ENCODE measurements at regions not wholly inside any gene's neighbourhood (a gene's known extent, or its start where the extent isn't known, plus 50 kb on each side); places are given as distances from the start of the nearest gene placed in this dataset.

DNA sequence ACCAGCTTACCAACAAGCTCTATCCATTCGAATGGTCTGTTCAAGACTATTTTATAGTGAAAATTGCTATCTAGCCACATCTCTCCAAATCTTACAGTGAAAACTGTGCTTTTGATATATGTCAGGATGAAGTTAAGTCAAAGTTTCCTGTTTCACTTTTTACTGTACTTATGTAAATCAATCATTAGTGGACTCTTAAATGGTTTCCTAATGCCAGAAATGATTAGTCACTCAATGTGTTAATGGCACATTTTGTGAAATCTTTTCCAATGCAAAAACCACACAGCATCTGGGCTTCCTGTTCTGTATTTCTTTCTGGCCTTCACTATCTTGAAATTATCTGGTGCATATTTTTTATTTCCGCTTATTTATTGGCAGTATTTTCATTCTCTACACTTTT is 87.3 kb upstream of the STEAP1B start:
- Mint-ChIP-seq H3K36me3 (ENCODE audit: low read depth) (no peaks in the 10 kb centered on the region), H3K4me3 (ENCODE audit: unreplicated experiment) (no peak overlapping the region), H3K27me3 (ENCODE audit: low read depth) (peaks cover under 1% of the 10 kb centered on the region), H3K4me1 (ENCODE audit: low read depth) (peaks cover 81% of the 10 kb centered on the region), H3K27ac (ENCODE audit: unreplicated experiment) (peak overlapping the region; percentile 52), H3K9me3 (ENCODE audit: low read depth) (no peaks in the 10 kb centered on the region)
- TF ChIP-seq, protein P1, sequence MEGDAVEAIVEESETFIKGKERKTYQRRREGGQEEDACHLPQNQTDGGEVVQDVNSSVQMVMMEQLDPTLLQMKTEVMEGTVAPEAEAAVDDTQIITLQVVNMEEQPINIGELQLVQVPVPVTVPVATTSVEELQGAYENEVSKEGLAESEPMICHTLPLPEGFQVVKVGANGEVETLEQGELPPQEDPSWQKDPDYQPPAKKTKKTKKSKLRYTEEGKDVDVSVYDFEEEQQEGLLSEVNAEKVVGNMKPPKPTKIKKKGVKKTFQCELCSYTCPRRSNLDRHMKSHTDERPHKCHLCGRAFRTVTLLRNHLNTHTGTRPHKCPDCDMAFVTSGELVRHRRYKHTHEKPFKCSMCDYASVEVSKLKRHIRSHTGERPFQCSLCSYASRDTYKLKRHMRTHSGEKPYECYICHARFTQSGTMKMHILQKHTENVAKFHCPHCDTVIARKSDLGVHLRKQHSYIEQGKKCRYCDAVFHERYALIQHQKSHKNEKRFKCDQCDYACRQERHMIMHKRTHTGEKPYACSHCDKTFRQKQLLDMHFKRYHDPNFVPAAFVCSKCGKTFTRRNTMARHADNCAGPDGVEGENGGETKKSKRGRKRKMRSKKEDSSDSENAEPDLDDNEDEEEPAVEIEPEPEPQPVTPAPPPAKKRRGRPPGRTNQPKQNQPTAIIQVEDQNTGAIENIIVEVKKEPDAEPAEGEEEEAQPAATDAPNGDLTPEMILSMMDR (IDR thresholded peaks at IDR 0.05): no peak
- no peak for DNase-seq (ENCODE audit: low spot score)

DNA sequence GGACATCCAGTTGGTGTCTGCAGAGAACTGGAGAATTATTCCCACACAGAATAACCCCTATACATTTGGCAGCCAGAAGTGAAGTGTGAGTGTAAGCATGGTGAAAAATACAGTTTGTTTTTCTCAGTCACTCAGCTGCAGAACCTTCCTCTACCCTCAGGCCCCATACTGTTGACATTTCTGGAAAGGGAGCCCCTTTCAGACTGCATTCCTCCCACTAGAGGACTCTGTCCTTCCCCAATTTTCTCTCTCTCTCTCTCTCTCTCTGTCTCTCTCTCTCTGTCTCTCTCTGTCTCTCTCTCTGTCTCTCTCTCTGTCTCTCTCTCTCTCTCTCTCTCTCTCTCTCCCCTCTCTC is 86.8 kb upstream of the STEAP1B start:
- Mint-ChIP-seq H3K4me3 (ENCODE audit: unreplicated experiment) (no peak overlapping the region), H3K36me3 (ENCODE audit: low read depth) (no peaks in the 10 kb centered on the region), H3K4me1 (ENCODE audit: low read depth) (peaks cover 83% of the 10 kb centered on the region), H3K9me3 (ENCODE audit: low read depth) (no peaks in the 10 kb centered on the region), H3K27me3 (ENCODE audit: low read depth) (no peaks in the 10 kb centered on the region), H3K27ac (ENCODE audit: unreplicated experiment) (peak overlapping the region; percentile 52)
- TF ChIP-seq, protein P1 (IDR thresholded peaks at IDR 0.05): peak; percentile 71
- no peak for DNase-seq (ENCODE audit: low spot score)

DNA sequence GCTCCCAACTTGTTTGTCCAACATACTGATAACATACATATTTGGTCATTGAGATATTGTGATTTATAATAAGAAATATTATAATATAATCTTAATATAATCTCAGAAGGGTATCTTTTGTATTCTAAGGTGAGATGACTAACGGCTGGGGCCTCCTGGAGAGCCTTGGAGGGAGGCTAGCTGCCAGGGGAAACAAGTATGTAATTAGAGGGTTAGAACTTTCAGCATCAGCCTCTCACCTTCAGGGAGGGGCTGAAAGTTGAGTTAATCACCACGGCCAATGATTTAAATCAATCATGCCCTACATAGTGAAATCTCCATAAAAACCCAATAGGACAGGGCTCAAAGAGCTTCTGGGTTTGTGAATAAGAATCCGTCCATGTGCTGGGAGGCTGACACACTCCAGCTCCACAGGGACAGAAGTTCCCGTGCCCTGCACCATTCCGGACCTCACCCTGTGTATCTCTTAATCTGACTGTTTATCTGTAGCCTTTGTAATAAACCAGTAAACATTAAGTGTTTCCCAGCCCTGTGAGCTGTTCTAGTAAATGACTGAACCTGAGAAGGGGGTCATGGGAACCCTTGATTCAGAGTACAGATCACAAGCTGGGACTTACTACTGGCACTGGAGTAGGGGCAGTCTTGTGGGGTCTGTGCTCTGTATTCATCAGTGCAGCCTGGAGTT is 86.3 kb upstream of the STEAP1B start:
- Mint-ChIP-seq H3K4me3 (ENCODE audit: unreplicated experiment) (no peak overlapping the region), H3K27ac (ENCODE audit: unreplicated experiment) (no peak overlapping the region), H3K4me1 (ENCODE audit: low read depth) (peaks cover 80% of the 10 kb centered on the region), H3K36me3 (ENCODE audit: low read depth) (no peaks in the 10 kb centered on the region), H3K9me3 (ENCODE audit: low read depth) (no peaks in the 10 kb centered on the region), H3K27me3 (ENCODE audit: low read depth) (no peaks in the 10 kb centered on the region)
- no peak for DNase-seq (ENCODE audit: low spot score)
- TF ChIP-seq, protein P1 (IDR thresholded peaks at IDR 0.05): no peak

DNA sequence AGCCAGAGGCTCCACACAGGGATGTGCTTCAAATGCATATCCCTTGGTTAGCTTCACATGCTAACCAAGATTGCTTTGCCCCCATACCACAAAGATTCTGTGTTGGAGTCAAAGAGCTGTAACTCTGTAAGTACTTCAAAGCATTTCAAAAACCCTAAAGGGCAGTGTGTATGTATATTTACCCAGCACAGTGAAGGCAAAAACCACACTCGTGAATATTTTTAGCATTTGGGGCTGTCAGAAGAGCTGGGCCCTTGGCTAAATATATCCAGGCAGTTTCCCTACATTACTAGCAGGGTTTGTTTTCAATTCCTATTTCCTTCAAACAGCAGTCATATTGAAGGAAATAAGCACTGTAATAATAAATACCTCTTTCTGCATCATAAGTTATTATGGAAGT is 84.2 kb upstream of the STEAP1B start:
- no peak overlapping the region for H3K4me3 Mint-ChIP-seq (ENCODE audit: unreplicated experiment)
- no peak overlapping the region for H3K27ac Mint-ChIP-seq (ENCODE audit: unreplicated experiment)
- H3K9me3 Mint-ChIP-seq (ENCODE audit: low read depth): no peaks in the 10 kb centered on the region
- TF ChIP-seq, protein P1 (IDR thresholded peaks at IDR 0.05): no peak
- H3K27me3 Mint-ChIP-seq (ENCODE audit: low read depth): peaks cover 1% of the 10 kb centered on the region
- peaks cover 60% of the 10 kb centered on the region for H3K4me1 Mint-ChIP-seq (ENCODE audit: low read depth)
- H3K36me3 Mint-ChIP-seq (ENCODE audit: low read depth): no peaks in the 10 kb centered on the region
- DNase-seq (ENCODE audit: low spot score): no peak

DNA sequence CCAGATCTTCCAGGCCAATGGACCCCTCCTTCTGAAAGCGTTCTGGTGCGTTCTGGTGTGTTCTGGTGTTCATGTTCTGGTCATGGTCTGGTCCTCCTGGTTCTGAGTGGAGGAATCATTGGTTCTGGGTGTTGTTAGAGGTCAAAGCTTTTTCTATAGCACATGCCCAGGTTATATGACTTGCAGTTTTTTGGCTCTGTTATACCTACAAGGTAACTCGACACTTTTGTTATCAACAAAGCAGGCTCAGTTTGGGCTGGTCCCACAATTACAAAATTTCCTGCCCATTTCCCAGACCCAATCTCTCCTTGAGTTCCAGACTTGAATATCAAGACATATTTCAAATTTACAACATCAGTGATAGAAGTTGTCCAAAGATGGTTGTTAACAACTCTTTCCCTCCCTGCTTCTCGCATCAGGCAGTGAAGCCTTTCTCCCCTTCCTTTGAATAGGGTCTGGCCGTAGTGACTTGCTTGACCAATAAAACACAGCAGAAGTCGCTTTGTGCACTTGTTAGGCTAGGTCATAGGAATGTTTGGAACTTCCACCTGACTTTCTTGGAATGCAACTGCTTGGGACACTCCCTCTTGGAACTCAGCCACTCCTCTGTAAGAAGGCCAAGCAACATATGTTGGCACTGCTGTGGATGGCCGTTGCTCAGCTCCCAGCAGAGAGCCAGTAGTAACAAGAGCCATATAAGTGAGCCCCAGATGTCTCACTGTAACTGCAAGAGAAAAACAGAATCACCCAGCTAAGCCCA is 83.1 kb upstream of the STEAP1B start:
- no peaks in the 10 kb centered on the region for H3K36me3 Mint-ChIP-seq (ENCODE audit: low read depth)
- H3K9me3 Mint-ChIP-seq (ENCODE audit: low read depth): peaks cover 3% of the 10 kb centered on the region
- H3K27me3 Mint-ChIP-seq (ENCODE audit: low read depth): peaks cover 1% of the 10 kb centered on the region
- DNase-seq (ENCODE audit: low spot score): no peak
- peaks cover 56% of the 10 kb centered on the region for H3K4me1 Mint-ChIP-seq (ENCODE audit: low read depth)
- no peak overlapping the region for H3K4me3 Mint-ChIP-seq (ENCODE audit: unreplicated experiment)
- TF ChIP-seq, protein P1 (IDR thresholded peaks at IDR 0.05): no peak
- H3K27ac Mint-ChIP-seq (ENCODE audit: unreplicated experiment): peak overlapping the region; percentile 60

Measured in chondrocyte (in vitro differentiated cells).